ENCODE measurements at regions not wholly inside any gene's neighbourhood (a gene's known extent, or its start where the extent isn't known, plus 50 kb on each side); places are given as distances from the start of the nearest gene placed in this dataset.

DNA sequence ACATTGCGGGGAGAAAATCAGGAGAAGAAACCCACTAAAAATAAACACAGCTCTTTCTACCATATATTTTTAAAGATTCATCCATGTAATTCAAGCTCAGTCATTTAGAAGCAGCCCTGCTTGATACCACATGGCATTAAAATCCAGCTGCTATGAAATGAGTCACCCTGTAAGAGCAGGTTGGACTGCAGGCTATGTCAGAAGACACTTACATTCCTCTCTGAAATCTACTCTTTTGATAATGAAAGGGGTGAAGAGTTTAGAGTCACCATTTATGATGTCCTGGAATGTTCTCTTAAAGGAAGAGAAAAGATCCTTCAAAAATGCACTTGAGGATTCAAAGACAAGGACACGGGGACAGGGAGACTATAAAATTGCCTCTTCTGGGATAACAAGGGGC lies 100.6 kb upstream of the APCDD1 start:
- TF ChIP-seq, protein P1, sequence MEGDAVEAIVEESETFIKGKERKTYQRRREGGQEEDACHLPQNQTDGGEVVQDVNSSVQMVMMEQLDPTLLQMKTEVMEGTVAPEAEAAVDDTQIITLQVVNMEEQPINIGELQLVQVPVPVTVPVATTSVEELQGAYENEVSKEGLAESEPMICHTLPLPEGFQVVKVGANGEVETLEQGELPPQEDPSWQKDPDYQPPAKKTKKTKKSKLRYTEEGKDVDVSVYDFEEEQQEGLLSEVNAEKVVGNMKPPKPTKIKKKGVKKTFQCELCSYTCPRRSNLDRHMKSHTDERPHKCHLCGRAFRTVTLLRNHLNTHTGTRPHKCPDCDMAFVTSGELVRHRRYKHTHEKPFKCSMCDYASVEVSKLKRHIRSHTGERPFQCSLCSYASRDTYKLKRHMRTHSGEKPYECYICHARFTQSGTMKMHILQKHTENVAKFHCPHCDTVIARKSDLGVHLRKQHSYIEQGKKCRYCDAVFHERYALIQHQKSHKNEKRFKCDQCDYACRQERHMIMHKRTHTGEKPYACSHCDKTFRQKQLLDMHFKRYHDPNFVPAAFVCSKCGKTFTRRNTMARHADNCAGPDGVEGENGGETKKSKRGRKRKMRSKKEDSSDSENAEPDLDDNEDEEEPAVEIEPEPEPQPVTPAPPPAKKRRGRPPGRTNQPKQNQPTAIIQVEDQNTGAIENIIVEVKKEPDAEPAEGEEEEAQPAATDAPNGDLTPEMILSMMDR (IDR thresholded peaks at IDR 0.05; ENCODE audit: poor library complexity, severe bottlenecking): no peak
- no peak for TF ChIP-seq POLR2AphosphoS5 (IDR thresholded peaks at IDR 0.05)
- TF ChIP-seq EZH2 (IDR thresholded peaks at IDR 0.05; ENCODE audit: borderline replicate concordance, insufficient read depth, low read length, poor library complexity, severe bottlenecking): no peak
